GM19452 (cell line): ENCODE measurements at regions not wholly inside any gene's neighbourhood (a gene's known extent, or its start where the extent isn't known, plus 50 kb on each side); places are given as distances from the start of the nearest gene placed in this dataset.

ENCODE experiments used
- ATAC-seq: cut with Tn5 transposase; IDR thresholded peaks from one replicate; pipeline ENCODE4 v1.9.1; 2021; ENCODE audit not compliant: unreplicated experiment

- ATAC-seq, result no peak
Measured at GRCh38 chr2:155350783-155351580, 652.5 kb downstream of the KCNJ3 start.

DNA sequence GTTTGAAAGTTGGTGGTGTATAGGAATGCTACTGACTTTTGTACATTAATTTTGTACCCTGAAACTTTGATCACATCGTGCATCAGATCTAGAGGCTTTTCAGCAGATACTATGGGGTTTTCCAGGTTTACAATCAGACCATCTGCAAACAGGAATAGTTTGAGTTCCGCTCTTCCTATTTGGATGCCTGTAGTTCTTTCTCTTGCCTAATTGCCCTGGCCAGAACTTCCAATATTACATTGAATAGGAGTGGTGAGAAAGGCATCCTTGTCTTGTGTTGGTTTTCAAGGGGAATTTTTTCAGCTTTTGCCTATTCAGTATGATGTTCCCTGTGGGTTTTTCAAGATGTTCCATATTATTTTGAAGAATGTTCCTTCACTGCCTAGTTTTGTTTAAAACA is 633.5 kb downstream of the KCNJ3 start:
- no peak for ATAC-seq

- no peak for ATAC-seq
Measured at GRCh38 chr2:155320236-155320635, 621.7 kb downstream of the KCNJ3 start.

DNA sequence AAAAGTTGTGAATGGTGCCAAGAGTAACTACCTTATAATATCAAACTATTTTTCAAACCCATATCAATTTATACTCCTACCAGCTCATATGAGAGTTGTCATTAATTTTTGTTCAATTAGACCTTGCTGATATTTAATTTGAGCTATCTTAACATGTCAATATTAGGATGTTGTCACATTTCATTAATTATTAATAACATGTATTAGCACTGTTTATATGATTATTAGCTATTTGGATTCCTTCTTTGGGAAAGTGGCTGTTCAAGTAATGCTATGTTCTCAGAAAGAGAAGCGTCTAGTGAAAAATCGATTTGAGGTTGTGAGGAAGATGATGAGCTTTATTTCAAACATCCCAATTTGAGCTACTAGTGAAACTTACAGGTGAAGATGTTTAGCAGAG is 620.2 kb downstream of the KCNJ3 start:
- no peak for ATAC-seq

DNA sequence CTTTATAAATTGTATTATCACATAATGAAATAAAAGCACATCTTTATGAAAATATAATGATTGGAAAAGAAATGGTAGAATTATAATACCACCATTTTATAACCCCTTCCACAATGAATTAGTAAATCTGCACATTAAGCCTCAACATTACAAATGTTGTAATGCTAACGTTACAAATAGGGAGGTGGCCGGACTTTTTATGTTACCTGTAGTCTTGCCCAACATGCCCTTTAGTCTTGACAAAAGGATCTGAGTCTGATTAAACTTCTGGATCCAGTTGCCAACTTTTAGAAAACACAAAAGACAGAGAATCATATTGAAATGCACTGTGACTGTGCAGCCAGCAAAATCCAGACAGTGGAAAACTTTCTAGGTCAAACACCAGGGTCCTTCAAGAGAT is 617.3 kb downstream of the KCNJ3 start:
- no peak for ATAC-seq

GRCh38 chr2:155310589-155310988 is 612.1 kb downstream of the KCNJ3 start:
- ATAC-seq, result no peak

DNA sequence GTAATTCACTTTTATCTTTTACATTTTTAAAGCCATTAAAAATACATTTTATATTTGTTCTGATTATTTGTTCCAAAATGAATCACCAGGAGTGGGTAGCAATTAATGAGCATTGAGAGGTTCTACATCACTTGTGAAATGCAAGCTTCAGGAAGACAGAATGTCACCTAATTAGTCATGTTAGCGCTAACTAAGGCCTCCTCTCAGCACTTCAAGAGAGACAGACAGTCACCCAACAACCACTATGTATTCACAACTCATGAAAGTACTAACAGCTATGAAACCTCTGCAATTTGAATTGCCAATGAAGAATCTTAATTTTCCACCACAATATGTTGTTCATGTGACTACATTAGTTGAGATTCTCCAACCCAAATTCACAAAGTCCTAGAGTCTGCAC is 611.0 kb downstream of the KCNJ3 start:
- no peak for ATAC-seq

GRCh38 chr2:155308367-155309009 is 610.0 kb downstream of the KCNJ3 start:
- ATAC-seq, result no peak

GRCh38 chr2:155301221-155301620 is 602.7 kb downstream of the KCNJ3 start:
- no peak for ATAC-seq

- no peak for ATAC-seq
Measured at GRCh38 chr2:155298001-155298400, 599.5 kb downstream of the KCNJ3 start.

- no peak for ATAC-seq
Measured at GRCh38 chr2:155294358-155294757, 595.9 kb downstream of the KCNJ3 start.

- ATAC-seq, result no peak
Measured at GRCh38 chr2:155281907-155282306, 583.4 kb downstream of the KCNJ3 start.

DNA sequence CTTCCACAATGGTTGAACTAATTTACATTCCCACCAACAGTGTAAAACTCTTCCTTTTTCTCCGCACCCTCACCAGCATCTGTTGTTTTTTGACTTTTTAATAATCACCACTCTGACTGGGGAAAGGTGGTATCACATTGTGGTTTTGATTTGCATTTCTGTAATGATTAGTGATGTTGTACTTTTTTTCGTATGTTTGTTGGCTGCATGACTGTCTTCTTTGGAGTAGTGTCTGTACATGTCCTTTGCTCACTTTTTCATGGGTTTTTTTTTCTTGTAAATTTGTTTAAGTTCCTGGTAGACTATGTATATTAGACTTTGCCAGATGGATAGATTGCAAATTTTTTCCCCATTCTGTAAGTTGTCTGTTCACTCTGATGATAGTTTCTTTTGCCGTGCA is 574.8 kb downstream of the KCNJ3 start:
- ATAC-seq, result no peak

GRCh38 chr2:155266583-155266982 is 568.1 kb downstream of the KCNJ3 start:
- ATAC-seq, result no peak

DNA sequence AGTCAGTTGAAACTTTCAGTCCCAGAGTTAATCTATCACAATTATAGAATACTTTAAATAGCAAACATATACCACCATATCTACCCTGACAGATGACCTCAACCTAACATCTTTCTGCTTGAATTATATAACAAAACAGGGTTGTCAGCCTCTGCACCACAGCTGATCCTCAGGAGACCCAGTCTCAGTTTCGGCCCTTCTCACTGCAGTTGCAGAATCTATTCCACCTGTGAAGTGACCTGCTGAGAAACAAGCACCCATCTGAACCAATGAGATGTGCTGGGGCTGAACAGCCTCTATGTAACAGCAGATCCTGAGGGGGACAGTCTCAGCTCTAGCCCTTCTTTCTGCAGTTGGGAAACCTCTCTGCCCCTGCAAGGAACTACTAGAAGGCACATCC is 567.6 kb downstream of the KCNJ3 start:
- no peak for ATAC-seq

DNA sequence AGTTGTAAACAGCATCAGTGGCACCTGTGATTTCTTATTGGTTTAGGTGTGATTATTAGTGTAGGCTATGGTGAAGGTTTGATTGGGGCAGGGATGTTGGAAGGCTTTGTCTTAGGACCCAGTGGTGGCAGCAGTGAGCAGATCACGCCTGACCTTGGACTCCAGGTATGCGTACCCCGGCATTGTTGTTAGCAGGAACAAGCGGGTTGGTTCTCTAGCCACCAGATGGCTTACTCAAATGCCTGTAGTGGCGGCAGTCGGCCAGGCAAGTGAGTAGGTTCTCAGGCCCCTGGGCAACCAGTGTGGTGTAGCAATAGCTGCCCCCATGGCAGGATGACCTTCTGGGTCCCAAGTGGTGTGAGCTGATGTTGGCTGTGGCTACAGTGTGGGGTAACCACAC is 558.3 kb downstream of the KCNJ3 start:
- ATAC-seq, result no peak

DNA sequence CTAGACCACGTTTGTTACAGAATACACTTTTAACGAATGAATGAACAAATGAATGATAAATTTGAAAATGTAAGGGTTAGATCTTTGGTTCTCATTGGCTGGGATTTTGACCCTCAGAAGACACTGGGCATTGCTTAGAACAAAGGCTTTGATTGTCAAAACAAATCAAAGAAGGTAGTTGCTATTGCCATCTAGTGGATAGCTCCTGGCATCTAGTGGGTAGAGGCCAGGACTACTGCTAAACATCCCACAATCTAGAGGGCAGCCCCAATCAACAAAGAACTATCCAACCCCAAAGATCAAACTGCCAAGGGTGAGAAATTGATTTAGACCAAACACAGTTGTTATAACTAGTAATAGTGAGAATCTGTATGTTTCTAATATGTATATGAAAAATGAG is 552.3 kb downstream of the KCNJ3 start:
- peak; percentile 71 for ATAC-seq

DNA sequence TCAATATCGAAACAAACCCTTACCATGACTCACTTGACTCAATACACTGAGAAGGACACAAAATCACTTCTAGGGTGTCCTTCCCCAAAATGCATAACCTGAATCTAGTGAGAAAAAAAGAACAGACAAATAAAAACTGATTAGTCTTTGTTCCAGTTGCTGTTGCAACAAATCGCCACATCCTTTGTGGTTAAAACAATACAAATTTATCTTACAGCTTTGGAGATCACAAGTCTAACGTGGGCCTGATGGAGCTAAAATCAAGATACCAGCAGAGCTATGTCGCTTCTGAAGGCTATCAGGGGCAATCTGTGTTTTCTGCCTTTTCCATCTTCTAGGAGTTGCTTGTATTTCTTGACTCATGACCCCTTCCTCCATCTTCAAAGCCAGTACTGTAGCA is 541.7 kb downstream of the KCNJ3 start:
- ATAC-seq, result no peak

- no peak for ATAC-seq
Measured at GRCh38 chr2:155235710-155236109, 537.2 kb downstream of the KCNJ3 start.

- ATAC-seq, result no peak
Measured at GRCh38 chr2:155223781-155224406, 525.4 kb downstream of the KCNJ3 start.

- ATAC-seq, result no peak
Measured at GRCh38 chr2:155218945-155219344, 520.5 kb downstream of the KCNJ3 start.

DNA sequence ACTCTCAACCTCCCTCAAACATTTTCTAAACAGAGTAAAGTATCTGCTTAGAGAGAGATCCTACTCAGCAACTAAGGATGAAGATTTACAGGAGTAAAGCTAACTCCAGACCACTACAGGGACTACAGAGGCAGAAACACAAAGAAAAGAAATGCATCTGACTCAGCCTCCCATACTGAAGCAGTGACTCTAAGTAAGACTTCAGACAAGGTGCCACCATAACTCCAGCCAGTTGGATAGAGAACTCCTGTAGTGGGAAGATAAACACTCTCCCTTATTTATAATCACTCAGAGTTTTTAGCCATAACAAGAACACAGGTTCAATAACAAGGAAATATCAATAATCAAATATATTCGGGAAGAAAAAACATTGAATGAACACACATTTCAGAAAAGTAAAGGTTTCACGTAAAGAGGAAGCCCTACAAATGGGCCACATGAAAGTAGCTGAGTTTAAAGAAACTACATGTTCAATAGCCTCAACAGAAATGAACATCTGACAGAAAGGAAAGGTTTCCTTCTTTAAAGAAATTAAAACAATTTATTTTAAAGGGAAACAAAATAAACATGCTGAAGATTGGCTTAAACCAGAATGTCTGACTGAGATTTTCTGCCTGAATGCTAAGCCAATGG is 519.9 kb downstream of the KCNJ3 start:
- ATAC-seq, result no peak
